Heart left ventricle (tissue), 16 donors: ENCODE measurements at regions not wholly inside any gene's neighbourhood (a gene's known extent, or its start where the extent isn't known, plus 50 kb on each side); places are given as distances from the start of the nearest gene placed in this dataset.

Source experiments
- ATAC-seq, 4 donors: fragments of 200-7000 bp; cut with Tn5 transposase; one replicate each; pipeline ENCODE4 v1.9.1; 2020 to 2022; ENCODE audit warnings: moderate library complexity in 4 of 4, mild to moderate bottlenecking in 3 of 4, moderate number of reproducible peaks in 1 of 4
- DNase-seq, 5 donors: peaks; one replicate each; pipeline ENCODE4 v3.0.0-alpha.2; 2020
- H3K27ac ChIP-seq, 12 donors: fragments of 200-600 bp; sonication (generic) in 4 of 12; one replicate each; pipeline versions ENCODE4 v1.5.0 to v1.8.0; 2016 to 2022; ENCODE audit warnings: mild to moderate bottlenecking in 2 of 12
- H3K27me3 ChIP-seq, 9 donors: fragments of 200-600 bp; sonication (generic) in 2 of 9; one replicate each; pipeline versions ENCODE4 v1.5.1 to v1.8.0; 2016 to 2022; ENCODE audit warnings: mild to moderate bottlenecking in 3 of 9
- H3K36me3 ChIP-seq, 9 donors: fragments of 200-600 bp; sonication (generic) in 2 of 9; one replicate each; pipeline versions ENCODE4 v1.5.0 to v1.8.0; 2018 to 2022; ENCODE audit warnings: mild to moderate bottlenecking in 2 of 9
- H3K4me1 ChIP-seq, 12 donors: fragments of 200-600 bp; sonication (generic) in 4 of 12; one replicate each; pipeline versions ENCODE4 v1.5.0 to v1.8.0; 2016 to 2022; ENCODE audit warnings: mild to moderate bottlenecking in 3 of 12
- H3K4me3 ChIP-seq, 12 donors: fragments of 200-600 bp; sonication (generic) in 4 of 12; one replicate each; pipeline versions ENCODE4 v1.5.0 to v1.8.0; 2017 to 2022; ENCODE audit warnings: mild to moderate bottlenecking in 9 of 12, moderate library complexity in 4 of 12
- H3K9me3 ChIP-seq, 12 donors: fragments of 200-600 bp; sonication (generic) in 4 of 12; one replicate each; pipeline versions ENCODE4 v1.5.0 to v1.8.0; 2016 to 2022; ENCODE audit warnings: mild to moderate bottlenecking in 1 of 12
- CTCF ChIP-seq, 12 donors: fragments of 200-600 bp; sonication (generic) in 4 of 12; IDR thresholded peaks; one replicate each; pipeline versions ENCODE4 v1.5.0 to v1.8.0; 2018 to 2022; ENCODE audit warnings: antibody characterized with exemption in 12 of 12, mild to moderate bottlenecking in 5 of 12
- POLR2A ChIP-seq, 2 donors: fragments of 450-650 bp; IDR thresholded peaks; one replicate each; pipeline ENCODE4 v1.6.1; 2017; ENCODE audit warnings: antibody characterized with exemption in 2 of 2, mild to moderate bottlenecking in 2 of 2, moderate library complexity in 2 of 2
- WGBS, 4 donors: extraction: QIAGEN DNeasy Blood & Tissue Kit in 2 of 4; methylation state at CpG; one replicate each; pipeline versions ENCODE4 v1.1.5 to v1.1.7; 2013 to 2018; 5-methylcytosine and 5-hydroxymethylcytosine counted together
- intact Hi-C, 10 donors: fragments of 100-400 bp; cut with DNase I; formaldehyde crosslinking; loops; one replicate each; pipeline versions ENCODE4 v1.11.1 to v1.14.2; 2022
- donor health status: ischemic (EF 13 %, LVEDD 7.1; RV severe dilation, severe dysfunction).
- donor health status: healthy with polysubstance abuse.
- donor health status: DM: no; HTN: yes; CAD: no.
- donor health status: DM: no; HTN: no; CAD: no.
- donor health status: ischemic (EF 25% LVEDD 6.9; RV normal size, moderate dysfunction).
- donor health status: ischemic (EF 25% LVEDD 5.7; RV mildly dilated, moderate dysfunction).
- donor health status: healthy.
- donor health status: DM: yes; HTN: yes; CAD: no.
- donor health status: ischemic (EF 35%, LVEDD 5.7; RV mildly dilated, moderate dysfunction).
- donor health status: nonischemic (EF 11% LVEDD 7.7; RV severe dilation, severe dysfunction).
- donor health status: DM: yes; HTN: yes; CAD: no.
- donor health status: PGD.
- donor health status: ischemic (EF 29% LVEDD 5.4; RV normal size, mild dysfunction).
- donor health status: nonischemic (EF 23%, LVEDD 6.1; RV moderate dilation, normal function).

GRCh38 chr4:22573198-22573597 is 57.3 kb upstream of the ADGRA3 start:
- WGBS, 4 donors: 8 to 20% (median 12%) methylated on average over 2 of the region's 2 CpGs
- no peak overlapping the region for H3K4me3 ChIP-seq
- peaks cover 0 to 28% (median 8%) of the 10 kb centered on the region in 12 donors for H3K9me3 ChIP-seq
- H3K4me1 ChIP-seq: peaks cover 0 to 8% (median 0%) of the 10 kb centered on the region in 12 donors
- TF ChIP-seq POLR2A (IDR thresholded peaks at IDR 0.05) (no peak), CTCF (IDR thresholded peaks at IDR 0.05) (no peak)
- ATAC-seq (peak in 1 of 4 donors; percentile 43), DNase-seq (peak; percentile 26 to 69 (median 42))
- intact Hi-C loops: no loop called here
- peak overlapping the region in 1 of 12 donors; percentile 44 for H3K27ac ChIP-seq
- no peaks in the 10 kb centered on the region for H3K36me3 ChIP-seq
- H3K27me3 ChIP-seq: no peaks in the 10 kb centered on the region

- no peaks in the 10 kb centered on the region for H3K36me3 ChIP-seq
- no peak overlapping the region for H3K4me3 ChIP-seq
- no peak for ATAC-seq
- no peak for TF ChIP-seq CTCF (IDR thresholded peaks at IDR 0.05)
- TF ChIP-seq POLR2A (IDR thresholded peaks at IDR 0.05): no peak
- H3K4me1 ChIP-seq: peaks cover 0 to 8% (median 0%) of the 10 kb centered on the region in 12 donors
- no peak for DNase-seq
- no peaks in the 10 kb centered on the region for H3K27me3 ChIP-seq
- H3K27ac ChIP-seq: peak overlapping the region in 1 of 12 donors; percentile 44
- 50 to 78% (median 61%) methylated on average over 1 of the region's 1 CpG for WGBS, 4 donors
- intact Hi-C loops: no loop called here
- peaks cover 0 to 24% (median 7%) of the 10 kb centered on the region in 12 donors for H3K9me3 ChIP-seq
Measured at GRCh38 chr4:22573641-22574040, 57.8 kb upstream of the ADGRA3 start.

GRCh38 chr4:22574424-22574823 is 58.6 kb upstream of the ADGRA3 start:
- Histone ChIP-seq H3K4me3 (no peak overlapping the region), H3K27me3 (no peaks in the 10 kb centered on the region), H3K36me3 (no peaks in the 10 kb centered on the region), H3K9me3 (peaks cover 0 to 17% (median under 1%) of the 10 kb centered on the region in 12 donors), H3K4me1 (peaks cover 0 to 8% (median 0%) of the 10 kb centered on the region in 12 donors), H3K27ac (peak overlapping the region in 1 of 12 donors; percentile 44)
- ATAC-seq (no peak), DNase-seq (no peak)
- TF ChIP-seq CTCF (IDR thresholded peaks at IDR 0.05) (no peak), POLR2A (IDR thresholded peaks at IDR 0.05) (no peak)
- WGBS, 4 donors: 70 to 86% (median 83%) methylated on average over 3 of the region's 3 CpGs
- intact Hi-C loops: no loop called here

- peaks cover 0 to 13% (median 0%) of the 10 kb centered on the region in 12 donors for H3K9me3 ChIP-seq
- peak overlapping the region in 1 of 12 donors; percentile 44 for H3K27ac ChIP-seq
- H3K27me3 ChIP-seq: no peaks in the 10 kb centered on the region
- DNase-seq (no peak), ATAC-seq (no peak)
- TF ChIP-seq POLR2A (IDR thresholded peaks at IDR 0.05) (no peak), CTCF (IDR thresholded peaks at IDR 0.05) (no peak)
- H3K4me3 ChIP-seq: no peak overlapping the region
- 87 to 92% (median 88%) methylated on average over 1 of the region's 1 CpG for WGBS, 4 donors
- intact Hi-C loops: no loop called here
- H3K4me1 ChIP-seq: peaks cover 0 to 8% (median 0%) of the 10 kb centered on the region in 12 donors
- H3K36me3 ChIP-seq: no peaks in the 10 kb centered on the region
Measured at GRCh38 chr4:22574880-22575279, 59.0 kb upstream of the ADGRA3 start.
